NCI-H748 (cell line): ENCODE measurements at regions not wholly inside any gene's neighbourhood (a gene's known extent, or its start where the extent isn't known, plus 50 kb on each side); places are given as distances from the start of the nearest gene placed in this dataset.
"Not testable (repeated sequence)": the region's sequence is repeated elsewhere in the genome, so short reads cannot be mapped to it uniquely, and the experiment has no call there.

Source experiments
- DNase-seq: peaks from one replicate; lab custom pipeline; 2025; ENCODE audit not compliant: unreplicated experiment; lab: John Stamatoyannopoulos, UW

DNA sequence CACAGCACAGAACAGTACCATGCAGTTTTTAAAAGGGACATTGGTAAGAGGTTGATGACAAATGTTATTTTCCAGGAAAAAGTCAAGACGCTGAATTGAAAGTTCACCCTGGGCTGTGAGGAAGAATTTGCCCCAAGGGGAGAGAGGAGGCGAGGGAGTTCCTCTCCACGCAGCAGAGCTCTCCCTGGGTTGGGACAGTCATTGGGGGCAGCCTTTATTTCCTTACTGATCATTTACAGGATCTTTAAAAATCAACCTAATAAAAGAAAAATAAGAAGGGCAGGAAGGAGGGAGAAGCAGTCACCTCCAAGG lies 49.9 kb upstream of the WNT7B start:
- no peak for DNase-seq

DNA sequence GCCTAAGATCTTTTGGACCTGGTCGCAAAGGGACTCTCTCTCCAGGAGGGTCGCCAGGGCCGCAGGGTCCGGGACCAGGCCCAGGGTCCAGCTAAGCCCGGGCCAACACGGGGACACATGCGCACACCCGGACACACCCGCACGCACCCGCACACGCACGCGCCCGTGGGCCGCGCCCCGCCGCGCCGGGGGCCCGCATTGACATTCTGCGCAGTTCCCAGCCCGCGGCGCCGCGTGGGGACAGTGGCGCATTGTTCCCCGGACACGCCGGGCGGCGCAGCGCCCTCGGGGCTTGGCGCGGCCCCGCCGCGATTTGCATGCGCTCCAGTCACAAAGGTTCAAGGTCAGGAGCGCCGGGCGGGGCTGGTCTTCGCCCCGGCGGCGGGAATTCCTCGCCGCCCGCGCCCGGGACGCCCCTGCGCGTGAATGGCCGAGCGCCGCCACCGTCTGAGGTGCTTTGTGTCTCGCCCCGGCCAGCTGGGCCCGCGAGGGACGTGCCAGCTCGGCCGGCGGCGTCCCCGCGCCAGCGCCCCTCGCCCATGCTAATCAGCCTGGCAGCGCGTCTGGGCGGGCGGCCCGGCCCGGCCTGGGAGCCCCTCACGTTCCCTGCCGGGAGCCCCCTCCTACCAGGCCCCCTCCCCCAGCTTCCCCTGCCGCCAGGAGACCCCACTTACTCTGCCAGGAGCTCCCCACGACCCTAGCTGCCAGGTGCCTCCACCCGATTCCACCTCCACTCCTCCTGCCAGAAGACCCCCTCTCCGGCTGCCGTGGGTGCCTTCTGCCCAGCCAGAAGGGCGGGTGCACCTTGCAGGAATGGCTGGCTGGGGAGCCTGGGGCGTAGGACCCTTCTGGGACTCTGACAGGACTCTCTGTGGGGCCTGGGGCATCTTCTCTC lies 50.5 kb upstream of the WNT7B start:
- no peak for DNase-seq

- DNase-seq = no peak
These were observed 51.4 kb upstream of the WNT7B start for GRCh38 chr22:46028106-46028991.

- DNase-seq = no peak
These were observed 52.1 kb upstream of the WNT7B start for GRCh38 chr22:46029036-46029435.

- DNase-seq = no peak
These were observed 52.7 kb upstream of the WNT7B start for GRCh38 chr22:46029574-46030200.

DNA sequence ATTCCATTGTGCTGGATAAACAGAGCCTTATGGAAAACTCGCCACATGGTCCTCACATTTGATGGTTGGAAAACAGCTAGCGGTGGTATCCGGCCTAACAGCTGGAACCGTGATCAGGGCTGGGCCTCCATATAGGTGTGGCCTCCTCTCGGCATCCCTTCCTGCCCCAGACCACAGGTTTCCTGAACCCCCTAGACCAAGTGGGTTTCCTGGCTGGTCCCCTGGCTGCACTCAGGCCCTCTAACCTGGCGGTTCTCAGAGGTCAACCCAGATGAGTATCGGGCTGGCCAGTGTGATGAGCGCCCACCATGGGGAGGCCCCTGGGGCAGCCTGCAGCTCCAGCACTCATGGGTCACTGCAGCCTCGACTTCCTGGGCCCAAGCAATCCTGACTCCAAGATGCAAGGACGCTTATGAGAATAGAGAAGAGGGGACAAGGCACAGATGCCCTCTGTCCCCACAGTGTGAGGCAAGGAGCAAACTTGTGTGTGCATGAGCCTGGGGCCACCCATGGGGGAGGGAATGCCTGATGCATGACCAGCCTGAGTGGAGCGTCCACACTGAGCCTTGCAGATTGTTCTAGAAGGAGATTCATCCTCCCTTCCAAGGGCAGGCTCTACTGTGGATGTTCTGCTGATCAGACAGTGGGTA lies 53.4 kb upstream of the WNT7B start:
- no peak for DNase-seq

DNA sequence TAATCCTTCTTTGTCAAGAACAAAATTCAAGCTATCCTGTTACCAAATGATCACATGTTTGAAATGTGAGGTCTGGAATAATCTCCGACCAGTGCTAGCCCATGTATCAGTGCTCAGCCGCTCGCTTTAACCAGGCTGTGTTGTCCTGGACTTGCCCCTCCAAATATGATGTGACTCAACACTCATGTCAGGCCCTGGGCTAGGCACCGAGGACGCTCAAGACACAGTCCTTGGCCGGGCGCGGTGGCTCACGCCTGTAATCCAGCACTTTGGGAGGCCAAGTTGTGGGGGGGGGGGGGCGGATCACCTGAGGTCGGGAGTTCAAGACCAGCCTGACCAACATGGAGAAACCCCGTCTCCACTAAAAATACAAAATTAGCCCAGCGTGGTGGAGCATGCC lies 54.1 kb upstream of the WNT7B start:
- no peak for DNase-seq

GRCh38 chr22:46031557-46031956 lies 54.6 kb upstream of the WNT7B start:
- no peak for DNase-seq

GRCh38 chr22:46031965-46032851 lies 55.2 kb upstream of the WNT7B start:
- no peak for DNase-seq

- DNase-seq = no peak
These were observed 56.6 kb upstream of the WNT7B start for GRCh38 chr22:46033256-46034200.

GRCh38 chr22:46034480-46034879 lies 57.5 kb upstream of the WNT7B start:
- not testable (repeated sequence) for DNase-seq

- no peak for DNase-seq
These were observed 58.4 kb upstream of the WNT7B start for GRCh38 chr22:46035380-46035741.

- peak; percentile 98 for DNase-seq
These were observed 59.0 kb upstream of the WNT7B start for GRCh38 chr22:46035742-46036557.

GRCh38 chr22:46036558-46037408 lies 59.8 kb upstream of the WNT7B start:
- DNase-seq = peak; percentile 63

GRCh38 chr22:46038174-46038487 lies 61.2 kb upstream of the WNT7B start:
- no peak for DNase-seq

DNA sequence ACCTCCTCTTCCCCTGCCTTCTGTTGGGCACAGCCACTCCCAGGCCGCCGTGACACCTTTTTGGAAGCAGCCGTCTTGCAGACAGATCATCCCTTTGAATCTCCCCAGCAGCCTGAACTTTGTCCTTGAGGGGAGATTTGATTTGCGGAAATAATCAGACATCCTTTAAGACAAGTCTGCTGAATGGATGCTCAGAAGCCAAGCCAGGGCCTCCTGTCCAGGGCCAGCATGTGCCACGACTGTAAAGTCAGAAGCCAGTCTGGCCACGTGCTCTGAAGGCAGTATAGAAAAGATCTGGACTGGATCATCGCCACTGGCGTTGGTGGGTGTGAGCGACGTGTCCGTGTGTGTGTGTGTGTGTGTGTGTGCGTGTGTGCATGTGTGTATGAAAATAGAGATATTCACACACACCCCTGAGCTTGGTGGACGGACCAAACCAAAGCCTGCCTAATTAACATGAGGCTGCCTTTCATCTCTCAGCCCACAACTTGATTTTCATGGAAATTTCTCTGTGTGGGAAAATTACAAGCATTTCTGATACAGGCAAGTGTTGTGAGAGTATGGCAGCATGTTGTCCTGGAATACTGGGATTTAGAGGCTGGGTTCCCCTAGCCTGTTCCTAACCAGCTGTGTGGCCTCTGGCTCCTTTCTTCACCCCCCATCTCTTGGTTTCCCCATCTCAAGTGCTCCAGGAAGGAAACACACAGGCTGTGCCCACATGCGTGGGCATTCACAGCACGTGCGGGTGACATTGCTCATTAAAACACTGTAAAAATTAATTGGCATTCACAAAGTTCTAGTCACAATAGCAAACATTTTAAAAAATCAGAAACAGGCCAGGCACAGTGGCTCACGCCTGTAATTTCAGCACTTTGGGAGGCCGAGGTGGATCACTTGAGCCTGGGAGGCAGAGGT lies 61.8 kb upstream of the WNT7B start:
- no peak for DNase-seq

- no peak for DNase-seq
These were observed 62.6 kb upstream of the WNT7B start for GRCh38 chr22:46039535-46039934.
